Right lobe of liver (tissue), 6 donors: ENCODE measurements at regions not wholly inside any gene's neighbourhood (a gene's known extent, or its start where the extent isn't known, plus 50 kb on each side); places are given as distances from the start of the nearest gene placed in this dataset.
A peak's percentile ranks its signal among the peaks of the same experiment; 100 is the strongest.

Experiments used
- ATAC-seq, 4 donors: fragments of 200-7000 bp; cut with Tn5 transposase; one replicate each; pipeline ENCODE4 v1.9.1; 2020; ENCODE audit warnings: mild to moderate bottlenecking in 4 of 4, moderate library complexity in 4 of 4
- DNase-seq, 3 donors: peaks; one replicate each; pipeline ENCODE4 v3.0.0-alpha.2; 2020
- H3K27ac ChIP-seq, 3 donors: fragments of 200-600 bp; one replicate each; pipeline ENCODE4 v1.8.0; 2022
- H3K27me3 ChIP-seq, 2 donors: fragments of 200-600 bp; one replicate each; pipeline ENCODE4 v1.8.0; 2022
- H3K36me3 ChIP-seq, 4 donors: fragments of 200-600 bp; sonication (generic) in 1 of 4; one replicate each; pipeline versions ENCODE4 v1.5.1 to v1.8.0; 2017 to 2022; ENCODE audit warnings: control low read depth in 1 of 4
- H3K4me1 ChIP-seq, 4 donors: fragments of 200-600 bp; sonication (generic) in 1 of 4; one replicate each; pipeline versions ENCODE4 v1.5.1 to v1.8.0; 2017 to 2022; ENCODE audit warnings: control low read depth in 1 of 4
- H3K4me3 ChIP-seq, 3 donors: fragments of 200-600 bp; one replicate each; pipeline ENCODE4 v1.8.0; 2022
- H3K9me3 ChIP-seq, 4 donors: fragments of 200-600 bp; sonication (generic) in 1 of 4; one replicate each; pipeline versions ENCODE4 v1.5.1 to v1.8.0; 2017 to 2022; ENCODE audit warnings: control low read depth in 1 of 4
- CTCF ChIP-seq, 4 donors: fragments of 200-600 bp in 3 of 4; fragments of 450-650 bp in 1 of 4; IDR thresholded peaks; one replicate each; pipeline versions ENCODE4 v1.5.1 to v1.8.0; 2016 to 2022; ENCODE audit warnings: antibody characterized with exemption in 4 of 4, mild to moderate bottlenecking in 2 of 4
- POLR2A ChIP-seq: fragments of 450-650 bp; IDR thresholded peaks from one replicate; pipeline ENCODE4 v1.6.1; 2017; ENCODE audit warnings: antibody characterized with exemption, mild to moderate bottlenecking
- WGBS: methylation state at CpG from one replicate; pipeline ENCODE4 v1.1.6; 2018; ENCODE audit warnings: low coverage, low lambda C conversion rate; ENCODE audit not compliant: insufficient coverage; ENCODE audit errors: missing lambda C conversion rate; 5-methylcytosine and 5-hydroxymethylcytosine counted together
- intact Hi-C, 2 donors: fragments of 100-400 bp; cut with DNase I; formaldehyde crosslinking; loops; one replicate each; pipeline versions ENCODE4 v1.11.2 to v1.14.1; 2022
- donor health status: DM: no; HTN: yes; CAD: no.
- donor health status: DM: no; HTN: no; CAD: no.
- donor health status: DM: no; HTN: no; CAD: no.
- donor health status: DM: no; HTN: yes; CAD: no.
- donor health status: DM: no; HTN: yes; CAD: no.

GRCh38 chr10:4586776-4587175 is 239.2 kb upstream of the AKR1E2 start:
- Histone ChIP-seq H3K36me3 (no peaks in the 10 kb centered on the region), H3K4me1 (no peaks in the 10 kb centered on the region)

GRCh38 chr10:4581929-4582328 is 244.1 kb upstream of the AKR1E2 start:
- ATAC-seq: no peak

More at GRCh38 chr10:4586776-4587175, 239.2 kb upstream of the AKR1E2 start:
- ATAC-seq (no peak), DNase-seq (no peak)
- intact Hi-C loops: no loop called here
- H3K4me3 ChIP-seq: no peak overlapping the region
- no peaks in the 10 kb centered on the region for H3K27me3 ChIP-seq
- 83% methylated on average over 4 of the region's 4 CpGs for WGBS
- no peak overlapping the region for H3K27ac ChIP-seq
- no peaks in the 10 kb centered on the region for H3K9me3 ChIP-seq
- TF ChIP-seq POLR2A: no peak
- TF ChIP-seq CTCF (IDR thresholded peaks at IDR 0.05): no peak

GRCh38 chr10:4579844-4580243 is 246.2 kb upstream of the AKR1E2 start:
- DNase-seq (no peak), ATAC-seq (no peak)
- intact Hi-C loops: no loop called here
- no peak overlapping the region for H3K4me3 ChIP-seq
- H3K27ac ChIP-seq: no peak overlapping the region
- H3K27me3 ChIP-seq: no peaks in the 10 kb centered on the region
- H3K4me1 ChIP-seq: no peaks in the 10 kb centered on the region
- no peaks in the 10 kb centered on the region for H3K9me3 ChIP-seq
- 61% methylated on average over 2 of the region's 3 CpGs for WGBS
- no peaks in the 10 kb centered on the region for H3K36me3 ChIP-seq
- TF ChIP-seq CTCF (IDR thresholded peaks at IDR 0.05) (no peak), POLR2A (no peak)

More at GRCh38 chr10:4581929-4582328, 244.1 kb upstream of the AKR1E2 start:
- TF ChIP-seq POLR2A (no peak), CTCF (IDR thresholded peaks at IDR 0.05) (no peak)
- Histone ChIP-seq H3K36me3 (no peaks in the 10 kb centered on the region), H3K27me3 (no peaks in the 10 kb centered on the region), H3K9me3 (no peaks in the 10 kb centered on the region), H3K4me1 (no peaks in the 10 kb centered on the region), H3K4me3 (no peak overlapping the region), H3K27ac (no peak overlapping the region)
- 50% methylated on average over 3 of the region's 3 CpGs for WGBS
- intact Hi-C loops: no loop called here
- DNase-seq: no peak

- H3K27me3 ChIP-seq: no peaks in the 10 kb centered on the region
- no peak for DNase-seq
- 54% methylated on average over 3 of the region's 3 CpGs for WGBS
- no peaks in the 10 kb centered on the region for H3K4me1 ChIP-seq
- no peak for ATAC-seq
- no peak overlapping the region for H3K4me3 ChIP-seq
- H3K27ac ChIP-seq: no peak overlapping the region
- H3K36me3 ChIP-seq: no peaks in the 10 kb centered on the region
- intact Hi-C loops: no loop called here
- no peaks in the 10 kb centered on the region for H3K9me3 ChIP-seq
- TF ChIP-seq POLR2A (no peak), CTCF (IDR thresholded peaks at IDR 0.05) (no peak)
Measured at GRCh38 chr10:4576206-4576605, 249.8 kb upstream of the AKR1E2 start.

DNA sequence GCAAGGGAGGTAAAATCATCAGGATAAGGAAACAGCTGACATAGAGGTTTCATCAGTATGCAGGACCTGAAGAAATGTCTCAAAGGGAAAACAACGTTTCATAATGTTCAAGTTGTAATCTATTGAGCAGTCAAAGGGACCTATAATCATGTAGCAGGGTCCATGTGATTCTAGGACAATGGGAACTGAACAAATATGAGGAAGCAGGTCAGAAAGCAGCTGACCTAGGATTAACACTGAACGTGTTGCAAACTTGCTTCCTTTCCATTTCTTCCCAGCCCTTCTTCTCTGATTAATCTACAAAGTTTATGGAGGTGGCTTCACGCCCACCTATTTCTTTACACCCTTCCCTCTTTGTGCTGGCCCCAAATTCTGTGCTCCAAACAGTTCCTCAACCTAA is 256.9 kb upstream of the AKR1E2 start:
- peak in 3 of 4 donors; percentile 18 to 36 (median 30) for ATAC-seq
- H3K36me3 ChIP-seq: no peaks in the 10 kb centered on the region
- no peak for DNase-seq
- 19% methylated on average over 3 of the region's 3 CpGs for WGBS
- intact Hi-C loops: no loop called here
- H3K27ac ChIP-seq: no peak overlapping the region
- H3K9me3 ChIP-seq: no peaks in the 10 kb centered on the region
- H3K4me3 ChIP-seq: no peak overlapping the region
- TF ChIP-seq CTCF (IDR thresholded peaks at IDR 0.05) (no peak), POLR2A (no peak)
- no peaks in the 10 kb centered on the region for H3K27me3 ChIP-seq
- H3K4me1 ChIP-seq: no peaks in the 10 kb centered on the region
